ENCODE measurements at regions not wholly inside any gene's neighbourhood (a gene's known extent, or its start where the extent isn't known, plus 50 kb on each side); places are given as distances from the start of the nearest gene placed in this dataset.

DNA sequence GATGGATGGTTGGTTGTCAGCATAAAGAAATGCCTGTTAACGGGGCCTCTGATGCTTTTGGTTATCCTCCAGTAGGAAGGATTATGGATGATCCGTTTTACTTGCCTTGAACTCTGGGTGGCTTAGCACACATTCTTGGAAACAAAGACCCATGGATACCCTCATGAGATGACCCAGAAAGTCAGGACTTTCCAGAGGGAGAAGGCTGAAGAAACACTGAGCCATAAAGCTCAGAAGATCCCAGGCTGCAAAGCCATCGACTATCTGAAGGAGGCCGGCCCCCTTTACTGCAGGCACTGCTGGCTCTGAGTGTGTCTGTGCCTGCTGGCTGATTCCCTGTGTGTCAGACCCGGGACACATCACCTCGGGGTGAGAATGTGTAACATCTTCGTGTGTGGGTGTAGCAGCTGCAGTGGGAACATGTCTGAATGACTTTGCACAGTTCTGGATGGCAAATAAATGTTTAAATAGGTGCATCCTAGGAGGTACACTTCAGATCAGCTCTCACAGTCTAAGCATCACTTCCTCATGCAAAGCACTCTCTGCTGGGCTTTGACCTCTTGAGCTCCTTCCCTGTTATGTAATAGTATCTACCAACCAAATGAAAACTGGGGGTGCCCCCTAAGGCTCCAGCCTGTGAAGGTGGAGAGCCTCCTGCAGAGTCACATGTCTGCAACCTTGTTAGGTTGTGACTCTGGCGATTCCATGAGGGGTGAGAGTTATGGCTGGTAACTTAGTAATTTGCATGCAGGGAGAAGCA is 1084.9 kb downstream of the TBC1D22A start:
- Histone ChIP-seq H3K9me3 (ENCODE audit: control insufficient read depth, insufficient read depth, low read depth, low read length) (no peaks in the 10 kb centered on the region), H3K4me3 (ENCODE audit: low read depth, low read length) (no peak overlapping the region), H3K27ac (ENCODE audit: extremely low read depth, low read depth, low read length) (no peak overlapping the region), H3K4me1 (ENCODE audit: control insufficient read depth, insufficient read depth, low read length) (peaks cover 3% of the 10 kb centered on the region; the same call in 1 of the 2 replicates), H3K36me3 (ENCODE audit: control insufficient read depth in 2 of 2, insufficient read depth in 1 of 2, low read length in 2 of 2) (no peaks in the 10 kb centered on the region)
- CTCF ChIA-PET: interaction anchor here (0.5 to 0.6 kb wide), 3 partner anchors 238 to 967 kb away, joined by 3 to 4 read pairs (median 3); no protein-coding TSS in a partner anchor
- POLR2A ChIA-PET: no interaction called here
- TF ChIP-seq ZNF561 (tag by site-specific recombination; IDR thresholded peaks at IDR 0.05; ENCODE audit: borderline replicate concordance) (no peak), ZNF843 (tag by site-specific recombination; IDR thresholded peaks at IDR 0.05) (no peak), ZNF600 (tag by site-specific recombination; IDR thresholded peaks at IDR 0.05) (no peak), ZNF362 (tag by site-specific recombination; IDR thresholded peaks at IDR 0.05) (no peak), ZNF133 (tag by site-specific recombination; IDR thresholded peaks at IDR 0.05) (no peak), ZNF112 (tag by site-specific recombination; IDR thresholded peaks at IDR 0.05) (no peak), EGR2 (tag by site-specific recombination; IDR thresholded peaks at IDR 0.05; ENCODE audit: low read depth) (no peak), ZNF292 (tag by site-specific recombination; IDR thresholded peaks at IDR 0.05; ENCODE audit: borderline replicate concordance, low read depth) (no peak), ZNF473 (tag by site-specific recombination; IDR thresholded peaks at IDR 0.05) (no peak), GLIS1 (tag by site-specific recombination; IDR thresholded peaks at IDR 0.05) (peak; percentile 28; the same call in 1 of the 2 replicates), MEIS1 (CRISPR knock-in tag; IDR thresholded peaks at IDR 0.05; ENCODE audit: borderline replicate concordance) (no peak), ZFP69B (tag by site-specific recombination; IDR thresholded peaks at IDR 0.05) (no peak), ZIC2 (tag by site-specific recombination; IDR thresholded peaks at IDR 0.05) (peak; percentile 27; the same call in 1 of the 2 replicates)
- TF ChIP-seq, protein P1, sequence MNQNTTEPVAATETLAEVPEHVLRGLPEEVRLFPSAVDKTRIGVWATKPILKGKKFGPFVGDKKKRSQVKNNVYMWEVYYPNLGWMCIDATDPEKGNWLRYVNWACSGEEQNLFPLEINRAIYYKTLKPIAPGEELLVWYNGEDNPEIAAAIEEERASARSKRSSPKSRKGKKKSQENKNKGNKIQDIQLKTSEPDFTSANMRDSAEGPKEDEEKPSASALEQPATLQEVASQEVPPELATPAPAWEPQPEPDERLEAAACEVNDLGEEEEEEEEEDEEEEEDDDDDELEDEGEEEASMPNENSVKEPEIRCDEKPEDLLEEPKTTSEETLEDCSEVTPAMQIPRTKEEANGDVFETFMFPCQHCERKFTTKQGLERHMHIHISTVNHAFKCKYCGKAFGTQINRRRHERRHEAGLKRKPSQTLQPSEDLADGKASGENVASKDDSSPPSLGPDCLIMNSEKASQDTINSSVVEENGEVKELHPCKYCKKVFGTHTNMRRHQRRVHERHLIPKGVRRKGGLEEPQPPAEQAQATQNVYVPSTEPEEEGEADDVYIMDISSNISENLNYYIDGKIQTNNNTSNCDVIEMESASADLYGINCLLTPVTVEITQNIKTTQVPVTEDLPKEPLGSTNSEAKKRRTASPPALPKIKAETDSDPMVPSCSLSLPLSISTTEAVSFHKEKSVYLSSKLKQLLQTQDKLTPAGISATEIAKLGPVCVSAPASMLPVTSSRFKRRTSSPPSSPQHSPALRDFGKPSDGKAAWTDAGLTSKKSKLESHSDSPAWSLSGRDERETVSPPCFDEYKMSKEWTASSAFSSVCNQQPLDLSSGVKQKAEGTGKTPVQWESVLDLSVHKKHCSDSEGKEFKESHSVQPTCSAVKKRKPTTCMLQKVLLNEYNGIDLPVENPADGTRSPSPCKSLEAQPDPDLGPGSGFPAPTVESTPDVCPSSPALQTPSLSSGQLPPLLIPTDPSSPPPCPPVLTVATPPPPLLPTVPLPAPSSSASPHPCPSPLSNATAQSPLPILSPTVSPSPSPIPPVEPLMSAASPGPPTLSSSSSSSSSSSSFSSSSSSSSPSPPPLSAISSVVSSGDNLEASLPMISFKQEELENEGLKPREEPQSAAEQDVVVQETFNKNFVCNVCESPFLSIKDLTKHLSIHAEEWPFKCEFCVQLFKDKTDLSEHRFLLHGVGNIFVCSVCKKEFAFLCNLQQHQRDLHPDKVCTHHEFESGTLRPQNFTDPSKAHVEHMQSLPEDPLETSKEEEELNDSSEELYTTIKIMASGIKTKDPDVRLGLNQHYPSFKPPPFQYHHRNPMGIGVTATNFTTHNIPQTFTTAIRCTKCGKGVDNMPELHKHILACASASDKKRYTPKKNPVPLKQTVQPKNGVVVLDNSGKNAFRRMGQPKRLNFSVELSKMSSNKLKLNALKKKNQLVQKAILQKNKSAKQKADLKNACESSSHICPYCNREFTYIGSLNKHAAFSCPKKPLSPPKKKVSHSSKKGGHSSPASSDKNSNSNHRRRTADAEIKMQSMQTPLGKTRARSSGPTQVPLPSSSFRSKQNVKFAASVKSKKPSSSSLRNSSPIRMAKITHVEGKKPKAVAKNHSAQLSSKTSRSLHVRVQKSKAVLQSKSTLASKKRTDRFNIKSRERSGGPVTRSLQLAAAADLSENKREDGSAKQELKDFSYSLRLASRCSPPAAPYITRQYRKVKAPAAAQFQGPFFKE (tag by site-specific recombination; IDR thresholded peaks at IDR 0.05; ENCODE audit: borderline replicate concordance): no peak
- TF ChIP-seq, protein P2, sequence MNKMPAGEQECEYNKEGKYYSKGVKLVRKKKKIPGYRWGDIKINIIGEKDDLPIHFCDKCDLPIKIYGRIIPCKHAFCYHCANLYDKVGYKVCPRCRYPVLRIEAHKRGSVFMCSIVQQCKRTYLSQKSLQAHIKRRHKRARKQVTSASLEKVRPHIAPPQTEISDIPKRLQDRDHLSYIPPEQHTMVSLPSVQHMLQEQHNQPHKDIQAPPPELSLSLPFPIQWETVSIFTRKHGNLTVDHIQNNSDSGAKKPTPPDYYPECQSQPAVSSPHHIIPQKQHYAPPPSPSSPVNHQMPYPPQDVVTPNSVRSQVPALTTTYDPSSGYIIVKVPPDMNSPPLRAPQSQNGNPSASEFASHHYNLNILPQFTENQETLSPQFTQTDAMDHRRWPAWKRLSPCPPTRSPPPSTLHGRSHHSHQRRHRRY (tag by site-specific recombination; IDR thresholded peaks at IDR 0.05): no peak
- TF ChIP-seq, protein P3, sequence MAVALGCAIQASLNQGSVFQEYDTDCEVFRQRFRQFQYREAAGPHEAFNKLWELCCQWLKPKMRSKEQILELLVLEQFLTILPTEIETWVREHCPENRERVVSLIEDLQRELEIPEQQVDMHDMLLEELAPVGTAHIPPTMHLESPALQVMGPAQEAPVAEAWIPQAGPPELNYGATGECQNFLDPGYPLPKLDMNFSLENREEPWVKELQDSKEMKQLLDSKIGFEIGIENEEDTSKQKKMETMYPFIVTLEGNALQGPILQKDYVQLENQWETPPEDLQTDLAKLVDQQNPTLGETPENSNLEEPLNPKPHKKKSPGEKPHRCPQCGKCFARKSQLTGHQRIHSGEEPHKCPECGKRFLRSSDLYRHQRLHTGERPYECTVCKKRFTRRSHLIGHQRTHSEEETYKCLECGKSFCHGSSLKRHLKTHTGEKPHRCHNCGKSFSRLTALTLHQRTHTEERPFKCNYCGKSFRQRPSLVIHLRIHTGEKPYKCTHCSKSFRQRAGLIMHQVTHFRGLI (tag by site-specific recombination; IDR thresholded peaks at IDR 0.05): no peak
- TF ChIP-seq, protein P4, sequence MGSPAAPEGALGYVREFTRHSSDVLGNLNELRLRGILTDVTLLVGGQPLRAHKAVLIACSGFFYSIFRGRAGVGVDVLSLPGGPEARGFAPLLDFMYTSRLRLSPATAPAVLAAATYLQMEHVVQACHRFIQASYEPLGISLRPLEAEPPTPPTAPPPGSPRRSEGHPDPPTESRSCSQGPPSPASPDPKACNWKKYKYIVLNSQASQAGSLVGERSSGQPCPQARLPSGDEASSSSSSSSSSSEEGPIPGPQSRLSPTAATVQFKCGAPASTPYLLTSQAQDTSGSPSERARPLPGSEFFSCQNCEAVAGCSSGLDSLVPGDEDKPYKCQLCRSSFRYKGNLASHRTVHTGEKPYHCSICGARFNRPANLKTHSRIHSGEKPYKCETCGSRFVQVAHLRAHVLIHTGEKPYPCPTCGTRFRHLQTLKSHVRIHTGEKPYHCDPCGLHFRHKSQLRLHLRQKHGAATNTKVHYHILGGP (tag by site-specific recombination; IDR thresholded peaks at IDR 0.05): no peak
